ENCODE measurements at regions not wholly inside any gene's neighbourhood (a gene's known extent, or its start where the extent isn't known, plus 50 kb on each side); places are given as distances from the start of the nearest gene placed in this dataset.

- H3K9me2 ChIP-seq (replicated peaks; ENCODE audit: low read depth, low read length) = no peaks in the 10 kb centered on the region
- H3F3A ChIP-seq (ENCODE audit: low read depth) = no peaks in the 10 kb centered on the region
- H3K4me3 ChIP-seq (ENCODE audit: low read length, poor library complexity, severe bottlenecking) = no peak overlapping the region
- H3K4me1 ChIP-seq (ENCODE audit: insufficient read depth, low read length, poor library complexity, severe bottlenecking) = no peaks in the 10 kb centered on the region
- H3K79me2 ChIP-seq (ENCODE audit: insufficient read depth, low read length) = no peaks in the 10 kb centered on the region
- H4K20me1 ChIP-seq (ENCODE audit: insufficient read depth, low read length, poor library complexity, severe bottlenecking) = no peaks in the 10 kb centered on the region
- no peak overlapping the region for H3K9ac ChIP-seq (ENCODE audit: low read depth, low read length, poor library complexity, severe bottlenecking)
- no peak overlapping the region for H2AFZ ChIP-seq (ENCODE audit: low read length)
- no peaks in the 10 kb centered on the region for H3K27me3 ChIP-seq (ENCODE audit: insufficient read depth, low read length, poor library complexity, severe bottlenecking)
- H3K4me2 ChIP-seq (ENCODE audit: low read depth, low read length, poor library complexity, severe bottlenecking) = no peak overlapping the region
- TF ChIP-seq CTCF (conservative IDR thresholded peaks at IDR 0.05; ENCODE audit: low read length) (no peak), EZH2phosphoT487 (IDR thresholded peaks at IDR 0.05; ENCODE audit: borderline replicate concordance) (no peak)
- H3K9me3 ChIP-seq (ENCODE audit: insufficient read depth, low read depth, low read length) = no peaks in the 10 kb centered on the region
- H3K36me3 ChIP-seq (ENCODE audit: insufficient read depth, low read length) = no peaks in the 10 kb centered on the region
Measured at GRCh38 chr2:182621191-182621590, 94.9 kb upstream of the DNAJC10 start.

GRCh38 chr2:182621810-182622209, 94.2 kb upstream of the DNAJC10 start:
- no peaks in the 10 kb centered on the region for H3F3A ChIP-seq (ENCODE audit: low read depth)
- H3K36me3 ChIP-seq (ENCODE audit: insufficient read depth, low read length) = no peaks in the 10 kb centered on the region
- no peak overlapping the region for H3K4me2 ChIP-seq (ENCODE audit: low read depth, low read length, poor library complexity, severe bottlenecking)
- no peak overlapping the region for H3K9ac ChIP-seq (ENCODE audit: low read depth, low read length, poor library complexity, severe bottlenecking)
- no peak for TF ChIP-seq EZH2phosphoT487 (IDR thresholded peaks at IDR 0.05; ENCODE audit: borderline replicate concordance)
- TF ChIP-seq CTCF (conservative IDR thresholded peaks at IDR 0.05; ENCODE audit: low read length) = no peak
- no peaks in the 10 kb centered on the region for H3K27me3 ChIP-seq (ENCODE audit: insufficient read depth, low read length, poor library complexity, severe bottlenecking)
- H2AFZ ChIP-seq (ENCODE audit: low read length) = no peak overlapping the region
- no peak overlapping the region for H3K4me3 ChIP-seq (ENCODE audit: low read length, poor library complexity, severe bottlenecking)
- no peaks in the 10 kb centered on the region for H3K79me2 ChIP-seq (ENCODE audit: insufficient read depth, low read length)
- H3K4me1 ChIP-seq (ENCODE audit: insufficient read depth, low read length, poor library complexity, severe bottlenecking) = no peaks in the 10 kb centered on the region
- H4K20me1 ChIP-seq (ENCODE audit: insufficient read depth, low read length, poor library complexity, severe bottlenecking) = no peaks in the 10 kb centered on the region
- no peaks in the 10 kb centered on the region for H3K9me2 ChIP-seq (replicated peaks; ENCODE audit: low read depth, low read length)
- no peaks in the 10 kb centered on the region for H3K9me3 ChIP-seq (ENCODE audit: insufficient read depth, low read depth, low read length)

- no peak overlapping the region for H3K9ac ChIP-seq (ENCODE audit: low read depth, low read length, poor library complexity, severe bottlenecking)
- H3K4me2 ChIP-seq (ENCODE audit: low read depth, low read length, poor library complexity, severe bottlenecking) = no peak overlapping the region
- H4K20me1 ChIP-seq (ENCODE audit: insufficient read depth, low read length, poor library complexity, severe bottlenecking) = no peaks in the 10 kb centered on the region
- no peaks in the 10 kb centered on the region for H3K36me3 ChIP-seq (ENCODE audit: insufficient read depth, low read length)
- H3K4me3 ChIP-seq (ENCODE audit: low read length, poor library complexity, severe bottlenecking) = no peak overlapping the region
- H3K9me2 ChIP-seq (replicated peaks; ENCODE audit: low read depth, low read length) = no peaks in the 10 kb centered on the region
- H3K4me1 ChIP-seq (ENCODE audit: insufficient read depth, low read length, poor library complexity, severe bottlenecking) = no peaks in the 10 kb centered on the region
- TF ChIP-seq EZH2phosphoT487 (IDR thresholded peaks at IDR 0.05; ENCODE audit: borderline replicate concordance) (no peak), CTCF (conservative IDR thresholded peaks at IDR 0.05; ENCODE audit: low read length) (no peak)
- no peak overlapping the region for H2AFZ ChIP-seq (ENCODE audit: low read length)
- H3K27me3 ChIP-seq (ENCODE audit: insufficient read depth, low read length, poor library complexity, severe bottlenecking) = no peaks in the 10 kb centered on the region
- H3F3A ChIP-seq (ENCODE audit: low read depth) = no peaks in the 10 kb centered on the region
- H3K9me3 ChIP-seq (ENCODE audit: insufficient read depth, low read depth, low read length) = no peaks in the 10 kb centered on the region
- H3K79me2 ChIP-seq (ENCODE audit: insufficient read depth, low read length) = no peaks in the 10 kb centered on the region
Measured at GRCh38 chr2:182622231-182622630, 93.8 kb upstream of the DNAJC10 start.
